HAP-1 (cell line): ENCODE measurements at regions not wholly inside any gene's neighbourhood (a gene's known extent, or its start where the extent isn't known, plus 50 kb on each side); places are given as distances from the start of the nearest gene placed in this dataset.
"Not testable (repeated sequence)": the region's sequence is repeated elsewhere in the genome, so short reads cannot be mapped to it uniquely, and the experiment has no call there.

ENCODE experiments used
- DNase-seq, 2 experiments: peaks; one replicate each; pipeline ENCODE4 v3.0.0-alpha.2; 2016 to 2020; ENCODE audit warnings: low spot score in 2 of 2
- H3K27me3 ChIP-seq: fragments of 250-450 bp; sonication (Bioruptor Pico); 2 replicates; pipeline ENCODE4 v1.5.1; 2020; ENCODE audit warnings: low read depth, mild to moderate bottlenecking, moderate library complexity
- H3K36me3 ChIP-seq: fragments of 250-450 bp; sonication (Bioruptor Pico); replicated peaks from 2 replicates; pipeline ENCODE4 v1.5.1; 2020; ENCODE audit warnings: mild to moderate bottlenecking
- H3K4me1 ChIP-seq: fragments of 250-450 bp; sonication (Bioruptor Pico); 2 replicates; pipeline ENCODE4 v1.5.1; 2020; ENCODE audit warnings: mild to moderate bottlenecking
- H3K4me3 ChIP-seq: fragments of 250-450 bp; sonication (Bioruptor Pico); 2 replicates; pipeline ENCODE4 v1.5.1; 2020; ENCODE audit warnings: mild to moderate bottlenecking, moderate library complexity
- H3K9me3 ChIP-seq: fragments of 250-450 bp; sonication (Bioruptor Pico); 2 replicates; pipeline ENCODE4 v1.5.1; 2020; ENCODE audit warnings: mild to moderate bottlenecking, moderate library complexity
- in situ Hi-C: fragments of 300-500 bp; cut with MboI; formaldehyde crosslinking; loops from 3 replicates; pipeline ENCODE4 v1.14.3; 2020; ENCODE audit warnings: low sequenced_read_pairs, inconsistent platforms, mixed read lengths

DNA sequence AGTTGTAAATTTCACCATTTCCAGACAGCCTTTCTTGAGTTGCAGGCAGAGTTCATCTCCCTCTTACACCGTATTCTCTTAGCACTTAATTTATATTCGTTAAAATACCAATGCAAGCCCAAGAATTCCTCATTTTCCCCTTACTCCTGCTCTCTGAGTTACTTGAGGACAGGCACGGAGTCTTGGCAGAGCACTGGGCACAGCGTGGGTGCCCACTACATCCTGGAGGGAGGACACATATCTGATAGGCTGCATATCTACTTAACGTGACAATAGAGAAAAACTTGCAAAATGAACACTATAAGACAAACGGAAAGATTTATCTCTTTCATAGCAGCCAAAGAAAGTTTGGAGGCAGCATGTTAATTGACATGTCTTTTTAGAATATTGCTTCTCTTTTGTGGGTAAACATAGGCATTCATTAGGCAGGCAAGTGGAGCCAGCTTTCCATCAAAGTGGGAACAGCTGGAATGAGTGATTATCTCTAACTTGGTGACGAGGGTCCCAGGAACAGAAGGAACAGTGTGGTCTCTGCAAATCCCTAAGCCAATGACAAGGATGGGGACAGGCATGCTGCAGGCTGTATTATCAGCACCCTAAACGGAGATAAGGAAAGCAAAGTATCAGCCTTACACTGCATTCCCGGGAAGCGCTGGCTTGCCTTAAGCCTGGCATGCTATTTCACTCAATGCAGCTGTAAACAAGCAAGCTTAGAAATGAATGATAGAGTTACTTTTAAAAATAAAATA lies 116.5 kb downstream of the RTP4 start:
- Histone ChIP-seq H3K36me3 (no peaks in the 10 kb centered on the region), H3K9me3 (peaks cover 4% of the 10 kb centered on the region), H3K4me1 (peaks cover 4% of the 10 kb centered on the region; the same call in 1 of the 2 replicates), H3K27me3 (no peaks in the 10 kb centered on the region), H3K4me3 (no peak overlapping the region)
- no peak for DNase-seq
- in situ Hi-C loops: no loop called here

DNA sequence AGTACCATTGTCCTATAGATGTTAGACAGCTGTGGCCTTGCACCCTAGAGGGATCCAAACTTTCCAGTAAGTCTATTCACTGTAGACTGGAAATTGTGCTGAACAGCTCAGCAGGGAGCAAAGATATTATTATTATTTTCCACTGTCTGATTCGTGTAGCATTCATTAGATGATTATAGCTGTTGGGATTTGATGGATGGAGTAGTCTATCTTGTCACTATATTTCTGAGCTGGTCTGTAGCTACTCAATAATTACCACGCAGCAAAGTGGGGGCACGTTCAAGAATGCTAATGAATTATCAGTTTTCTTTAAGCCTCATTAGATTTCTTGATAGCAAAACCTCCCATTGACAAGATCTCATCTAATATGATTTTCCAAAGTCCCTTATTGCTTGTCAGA lies 113.2 kb downstream of the RTP4 start:
- in situ Hi-C loops: no loop called here
- DNase-seq: no peak
- Histone ChIP-seq H3K4me1 (no peaks in the 10 kb centered on the region), H3K36me3 (no peaks in the 10 kb centered on the region), H3K9me3 (no peaks in the 10 kb centered on the region), H3K4me3 (no peak overlapping the region), H3K27me3 (no peaks in the 10 kb centered on the region)

DNA sequence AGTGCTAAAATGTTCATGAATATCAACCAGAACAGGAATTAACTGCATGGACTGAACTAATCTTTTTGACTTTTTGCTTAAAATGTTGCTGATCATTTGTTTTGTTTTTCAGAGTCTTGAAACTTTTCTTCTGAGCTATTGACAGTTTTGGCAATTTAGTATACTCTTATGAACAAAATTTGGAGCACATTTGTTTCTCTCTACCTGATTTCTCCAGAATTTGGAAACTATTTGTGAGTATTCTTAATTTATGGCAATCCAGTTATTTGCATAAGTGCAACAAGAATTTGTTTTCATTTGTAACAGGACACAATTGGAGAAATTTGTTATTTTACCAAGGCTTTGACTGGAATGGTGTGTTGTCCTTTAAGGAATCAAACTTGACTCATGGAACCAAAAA lies 107.4 kb downstream of the RTP4 start:
- in situ Hi-C loops, H3K9me3 ChIP-seq, H3K27me3 ChIP-seq: not testable (repeated sequence)

DNA sequence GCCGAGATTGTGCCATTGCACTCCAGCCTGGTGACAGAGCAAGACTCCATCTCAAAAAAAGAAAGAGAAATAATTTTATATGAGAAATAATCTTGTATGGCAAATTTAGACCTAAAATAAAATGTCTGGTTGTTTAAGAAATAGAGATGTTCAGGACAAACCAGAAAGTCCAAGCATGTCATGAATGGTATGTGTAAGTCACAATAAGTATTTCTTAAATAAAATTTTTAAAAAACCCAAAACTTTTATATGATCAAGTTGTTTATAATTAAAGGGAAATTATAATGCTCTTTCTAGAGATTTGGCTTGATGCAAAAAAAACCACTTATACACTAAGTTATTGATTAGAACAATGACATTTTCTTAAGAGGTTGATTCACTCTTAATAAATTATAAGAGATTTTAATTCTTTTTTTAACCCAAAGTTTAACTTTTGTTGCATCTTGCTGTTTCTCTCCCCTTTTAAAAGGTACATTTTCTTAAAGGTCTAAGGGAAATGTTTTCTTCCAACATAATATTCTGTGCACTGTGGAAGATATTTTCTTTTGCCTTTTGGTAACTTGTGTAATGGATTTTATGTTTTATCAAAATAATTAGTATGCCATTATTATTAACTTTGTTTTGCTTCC lies 105.7 kb downstream of the RTP4 start:
- in situ Hi-C loops: no loop called here
- Histone ChIP-seq H3K9me3 (peaks cover 6% of the 10 kb centered on the region), H3K36me3 (no peaks in the 10 kb centered on the region), H3K4me3 (no peak overlapping the region), H3K4me1 (no peaks in the 10 kb centered on the region), H3K27me3 (no peaks in the 10 kb centered on the region)
- no peak for DNase-seq

More for the DNA sequence above, 107.4 kb downstream of the RTP4 start:
- not testable (repeated sequence) for H3K4me1 ChIP-seq, H3K4me3 ChIP-seq, H3K36me3 ChIP-seq, DNase-seq

DNA sequence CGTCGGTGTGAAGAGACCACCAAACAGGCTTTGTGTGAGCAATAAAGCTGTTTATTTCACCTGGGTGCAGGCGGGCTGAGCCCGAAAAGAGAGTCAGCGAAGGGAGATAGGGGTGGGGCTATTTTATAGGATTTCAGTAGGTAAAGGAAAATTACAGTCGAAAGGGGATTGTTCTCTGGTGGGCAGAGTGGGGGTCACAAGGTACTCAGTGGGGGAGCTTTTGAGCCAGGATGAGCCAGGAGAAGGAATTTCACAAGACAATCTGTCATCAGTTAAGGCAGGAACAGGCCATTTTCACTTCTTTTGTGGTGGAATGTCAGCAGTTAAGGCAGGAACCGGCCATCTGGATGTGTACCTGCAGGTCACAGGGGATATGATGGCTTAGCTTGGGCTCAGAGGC lies 98.1 kb downstream of the RTP4 start:
- H3K36me3 ChIP-seq, H3K27me3 ChIP-seq, H3K9me3 ChIP-seq, in situ Hi-C loops, DNase-seq, H3K4me3 ChIP-seq: not testable (repeated sequence)
- peaks cover 11% of the 10 kb centered on the region for H3K4me1 ChIP-seq

DNA sequence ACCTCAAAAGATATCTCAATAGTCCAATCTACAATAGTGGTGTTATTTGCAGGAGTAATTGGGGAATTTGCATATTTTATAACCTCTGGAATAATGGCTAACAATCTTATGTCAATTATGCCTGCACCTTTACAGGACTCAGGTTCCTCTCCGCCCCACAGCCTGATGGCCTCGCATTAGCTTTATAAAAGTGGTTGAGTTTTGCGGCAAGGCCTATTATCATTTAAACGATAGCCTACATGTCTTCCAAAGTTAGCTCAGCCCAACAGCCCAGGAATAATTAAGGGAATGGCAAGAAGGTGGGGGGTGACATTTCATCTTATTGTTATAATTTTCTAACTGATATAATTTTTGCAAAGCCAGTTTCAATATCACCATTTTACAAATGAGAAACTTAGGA lies 97.3 kb downstream of the RTP4 start:
- Histone ChIP-seq H3K4me1 (peaks cover 11% of the 10 kb centered on the region), H3K4me3 (no peak overlapping the region), H3K36me3 (no peaks in the 10 kb centered on the region), H3K27me3 (no peaks in the 10 kb centered on the region), H3K9me3 (no peaks in the 10 kb centered on the region)
- in situ Hi-C loops: no loop called here
- DNase-seq: peak; percentile 23 to 31

DNA sequence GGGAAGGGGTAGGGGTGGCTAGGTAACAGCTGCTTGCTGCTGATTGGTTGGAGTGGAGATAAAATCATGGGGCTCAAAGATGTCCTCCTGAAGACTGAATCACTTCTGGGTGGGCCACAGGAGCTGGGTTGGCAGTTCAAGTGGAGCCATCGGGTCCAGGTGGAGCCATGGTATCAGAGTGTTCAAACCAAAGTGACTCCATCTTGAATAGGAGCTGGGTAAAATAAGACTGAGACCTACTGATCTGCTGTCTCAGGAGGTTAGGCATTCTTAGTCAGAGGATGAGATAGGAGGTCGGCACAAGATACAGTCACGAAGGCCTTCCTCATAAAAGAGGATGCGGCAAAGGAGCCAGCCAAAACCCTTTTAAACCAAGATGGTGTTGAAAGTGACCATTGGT lies 96.5 kb downstream of the RTP4 start:
- no peak overlapping the region for H3K4me3 ChIP-seq
- H3K4me1 ChIP-seq: peaks cover 11% of the 10 kb centered on the region
- H3K36me3 ChIP-seq: no peaks in the 10 kb centered on the region
- no peaks in the 10 kb centered on the region for H3K9me3 ChIP-seq
- H3K27me3 ChIP-seq: no peaks in the 10 kb centered on the region
- in situ Hi-C loops: no loop called here
- no peak for DNase-seq

DNA sequence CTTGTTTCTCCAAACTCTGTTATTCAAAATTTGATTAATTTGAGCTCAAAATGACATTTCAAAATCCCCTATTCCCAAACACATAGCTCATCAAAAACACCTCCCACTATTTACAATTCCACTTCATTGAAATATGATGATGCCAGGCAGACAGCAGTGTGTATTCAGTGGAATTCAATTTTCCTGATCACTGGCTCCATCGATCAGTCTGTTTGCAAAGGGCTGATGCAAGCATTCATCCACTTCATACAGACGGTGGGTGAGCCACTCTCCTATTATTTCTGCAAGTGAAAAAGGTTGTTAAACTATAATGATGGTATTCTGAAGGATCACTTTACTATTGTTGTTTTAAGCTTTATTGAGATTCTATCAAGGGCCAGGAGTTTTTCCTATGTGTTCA lies 90.7 kb downstream of the RTP4 start:
- Histone ChIP-seq H3K27me3 (no peaks in the 10 kb centered on the region), H3K4me3 (no peak overlapping the region), H3K36me3 (no peaks in the 10 kb centered on the region), H3K4me1 (peaks cover 4% of the 10 kb centered on the region; the same call in 1 of the 2 replicates), H3K9me3 (no peaks in the 10 kb centered on the region)
- in situ Hi-C loops: no loop called here
- no peak for DNase-seq

DNA sequence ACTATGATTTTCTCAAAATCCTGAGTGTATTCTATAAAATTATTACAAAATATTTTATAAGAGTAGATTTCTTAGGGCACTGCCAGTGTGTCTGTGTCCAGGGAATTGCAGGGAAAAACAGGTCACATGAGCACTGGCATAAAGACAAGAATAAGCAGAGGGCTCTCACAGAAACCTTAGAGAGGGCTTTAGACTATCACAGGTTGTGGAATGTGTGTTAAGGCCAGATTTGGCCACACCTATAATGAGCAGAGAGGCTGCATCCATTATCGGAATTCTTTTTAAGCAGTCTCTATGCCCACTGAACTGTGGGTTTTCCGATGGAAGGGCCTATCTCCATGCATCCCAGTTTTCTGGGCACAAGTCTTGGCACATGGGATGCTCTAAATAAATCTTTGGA lies 90.2 kb downstream of the RTP4 start:
- Histone ChIP-seq H3K4me3 (no peak overlapping the region), H3K27me3 (no peaks in the 10 kb centered on the region), H3K4me1 (peaks cover 4% of the 10 kb centered on the region; the same call in 1 of the 2 replicates), H3K36me3 (no peaks in the 10 kb centered on the region), H3K9me3 (no peaks in the 10 kb centered on the region)
- DNase-seq: no peak
- in situ Hi-C loops: no loop called here

DNA sequence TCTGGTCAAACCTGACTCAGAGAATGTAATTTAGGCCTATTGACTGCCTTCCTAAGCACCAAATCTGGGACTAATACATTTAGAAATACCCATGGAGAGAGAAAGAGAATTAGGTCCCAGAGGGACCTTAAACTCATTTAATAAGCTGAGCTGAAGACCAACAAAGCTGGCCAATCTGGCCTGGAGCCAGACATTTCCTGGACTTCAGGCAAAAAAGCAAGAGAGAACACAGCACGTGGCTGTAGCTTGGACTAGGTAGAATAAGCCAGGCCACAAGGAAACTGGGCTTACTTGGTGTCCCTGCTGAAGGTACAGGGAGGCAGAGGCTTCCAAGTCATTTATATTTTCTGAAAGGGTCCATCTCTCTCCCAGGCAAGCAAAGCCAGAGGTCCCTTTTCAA lies 88.1 kb downstream of the RTP4 start:
- peak; percentile 23 to 61 for DNase-seq
- no peak overlapping the region for H3K4me3 ChIP-seq
- in situ Hi-C loops: no loop called here
- H3K9me3 ChIP-seq: no peaks in the 10 kb centered on the region; the same call in 1 of the 2 replicates
- no peaks in the 10 kb centered on the region for H3K27me3 ChIP-seq
- H3K36me3 ChIP-seq: no peaks in the 10 kb centered on the region
- peaks cover 10% of the 10 kb centered on the region for H3K4me1 ChIP-seq

DNA sequence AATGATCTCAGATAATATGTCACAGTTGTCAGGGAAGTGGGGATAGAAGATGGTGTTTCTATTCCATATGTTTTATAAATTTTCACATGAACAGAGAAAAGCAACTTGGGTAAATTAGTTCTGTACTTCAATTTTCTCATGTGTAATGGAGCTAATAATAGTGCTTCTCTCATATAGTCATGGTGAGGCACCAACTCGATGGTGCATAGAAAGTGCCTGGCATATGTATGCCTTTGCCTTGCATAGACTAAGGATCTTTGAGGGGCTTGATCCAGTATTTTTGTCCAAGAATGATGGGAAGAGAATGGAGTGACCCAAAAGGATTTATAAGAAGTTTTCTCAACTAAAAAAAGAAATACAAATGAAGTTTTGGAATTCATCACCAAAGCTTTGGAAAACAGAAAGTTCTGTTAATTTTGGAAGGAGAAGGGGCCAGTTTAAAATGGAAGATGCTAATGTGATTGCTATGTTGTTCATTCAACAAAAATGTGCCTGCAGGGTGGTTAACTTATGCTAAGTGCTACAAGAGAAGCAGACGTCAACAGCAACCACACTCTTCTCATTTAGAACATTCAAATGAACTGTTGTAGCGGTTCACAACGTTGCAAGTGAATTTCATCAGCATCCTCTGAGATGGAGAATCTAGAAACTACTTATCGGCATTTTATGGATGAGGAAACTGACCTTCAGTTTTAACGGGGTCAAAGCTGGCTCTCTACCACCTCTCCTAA lies 86.1 kb downstream of the RTP4 start:
- in situ Hi-C loops: no loop called here
- Histone ChIP-seq H3K27me3 (no peaks in the 10 kb centered on the region), H3K36me3 (no peaks in the 10 kb centered on the region), H3K4me3 (no peak overlapping the region), H3K4me1 (peaks cover 26% of the 10 kb centered on the region), H3K9me3 (no peaks in the 10 kb centered on the region; the same call in 1 of the 2 replicates)
- DNase-seq: no peak

DNA sequence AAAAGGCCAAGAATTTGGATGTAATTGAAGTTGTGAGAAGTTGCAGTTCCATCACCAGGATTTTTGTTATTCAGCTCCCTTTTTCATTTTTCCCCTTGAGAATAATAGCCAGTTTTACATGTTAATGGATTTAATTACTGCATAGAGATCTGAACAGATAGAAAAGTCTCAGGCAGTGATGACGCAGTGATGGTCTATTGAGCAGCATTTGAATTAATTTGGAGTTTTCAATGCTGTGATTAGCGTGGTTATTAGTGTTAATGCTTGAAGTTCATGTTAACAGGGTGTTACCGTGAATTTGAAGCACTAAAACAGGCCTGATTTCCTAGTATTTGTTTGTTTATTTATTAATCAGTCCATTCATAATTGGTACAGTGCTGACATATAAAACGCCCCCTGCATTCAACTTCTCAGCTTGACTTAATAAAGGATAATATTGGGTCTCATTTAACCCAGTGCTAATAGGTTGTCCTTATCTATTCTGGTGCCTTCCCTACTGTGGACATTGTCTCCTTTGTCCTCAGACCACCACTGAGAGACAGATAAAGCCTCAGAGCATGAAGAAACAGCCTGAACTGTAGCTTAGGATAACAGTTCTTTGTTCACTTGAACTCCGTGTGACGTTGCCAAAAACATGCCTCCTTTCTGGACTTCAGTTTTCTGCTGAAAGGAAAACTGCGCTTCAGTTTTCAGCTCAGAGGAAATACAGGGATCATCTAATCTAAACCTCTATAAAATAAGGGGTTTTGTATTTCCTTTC lies 82.4 kb downstream of the RTP4 start:
- Histone ChIP-seq H3K9me3 (no peaks in the 10 kb centered on the region; the same call in 1 of the 2 replicates), H3K4me3 (no peak overlapping the region), H3K36me3 (no peaks in the 10 kb centered on the region), H3K27me3 (no peaks in the 10 kb centered on the region), H3K4me1 (peaks cover 25% of the 10 kb centered on the region)
- in situ Hi-C loops: no loop called here
- DNase-seq: peak in 1 of 2 experiments; percentile 69

DNA sequence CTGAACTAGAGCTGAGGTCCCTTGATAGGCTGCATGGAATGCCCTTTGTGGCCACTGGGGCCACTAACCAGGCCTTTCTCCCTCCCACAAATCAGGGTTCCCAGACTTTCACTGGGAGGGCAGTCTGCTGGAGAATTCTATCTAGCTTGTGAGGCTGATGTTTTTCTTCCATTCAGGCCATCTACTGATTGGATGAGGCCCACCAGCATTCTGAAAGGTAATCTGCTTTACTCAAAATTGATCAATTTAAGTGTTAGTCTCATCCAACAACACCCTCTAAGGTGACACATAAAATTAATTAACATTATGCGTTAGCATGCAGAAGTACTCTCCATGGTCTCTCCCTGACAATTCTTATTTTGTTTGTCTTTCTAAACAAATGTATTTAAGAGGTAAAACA lies 80.5 kb downstream of the RTP4 start:
- Histone ChIP-seq H3K36me3 (no peaks in the 10 kb centered on the region), H3K4me3 (no peak overlapping the region), H3K9me3 (no peaks in the 10 kb centered on the region; the same call in 1 of the 2 replicates), H3K27me3 (no peaks in the 10 kb centered on the region), H3K4me1 (peaks cover 25% of the 10 kb centered on the region)
- in situ Hi-C loops: no loop called here
- DNase-seq: no peak
